ENCODE measurements at regions not wholly inside any gene's neighbourhood (a gene's known extent, or its start where the extent isn't known, plus 50 kb on each side); places are given as distances from the start of the nearest gene placed in this dataset.
"Not testable (repeated sequence)": the region's sequence is repeated elsewhere in the genome, so short reads cannot be mapped to it uniquely, and the experiment has no call there.

DNA sequence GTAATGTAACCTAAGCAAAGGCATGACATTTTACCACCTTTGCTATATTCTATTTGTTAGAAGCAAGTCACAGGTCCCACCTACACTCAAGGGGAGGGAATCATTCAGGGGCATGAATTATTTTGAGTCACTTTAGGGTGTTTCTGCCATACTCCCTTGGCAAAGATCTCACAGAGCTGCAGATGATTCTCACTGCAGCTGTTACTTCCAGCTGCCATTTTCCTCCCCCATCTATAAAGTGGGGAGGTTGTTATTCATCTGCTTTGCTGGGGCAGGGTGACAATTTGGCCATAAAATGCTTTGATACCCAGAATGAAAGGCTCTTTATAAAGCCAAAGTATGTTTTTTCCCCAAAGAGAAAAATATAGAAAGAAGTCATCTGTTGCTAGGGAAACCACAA lies 136.5 kb upstream of the SMIM31 start:
- DNase-seq, result no peak

DNA sequence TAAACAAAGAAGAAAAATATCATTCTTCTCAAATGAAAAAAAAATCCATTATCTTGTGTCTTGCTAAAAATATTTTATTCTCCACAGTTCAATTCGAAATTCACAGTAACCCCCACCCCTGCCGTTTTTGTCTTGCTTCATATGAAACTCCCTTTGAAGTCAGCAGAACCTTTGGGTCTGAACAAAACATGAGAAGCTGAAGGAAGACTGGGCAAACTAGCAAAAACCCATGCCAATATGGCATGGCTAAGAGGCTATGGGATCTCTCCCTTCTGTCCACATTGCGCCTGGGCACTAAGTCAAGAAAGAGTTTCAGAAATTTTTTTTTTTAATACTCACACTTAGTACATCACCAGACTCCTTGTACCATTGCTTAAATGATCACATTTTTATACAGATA lies 136.0 kb upstream of the SMIM31 start:
- no peak for DNase-seq

DNA sequence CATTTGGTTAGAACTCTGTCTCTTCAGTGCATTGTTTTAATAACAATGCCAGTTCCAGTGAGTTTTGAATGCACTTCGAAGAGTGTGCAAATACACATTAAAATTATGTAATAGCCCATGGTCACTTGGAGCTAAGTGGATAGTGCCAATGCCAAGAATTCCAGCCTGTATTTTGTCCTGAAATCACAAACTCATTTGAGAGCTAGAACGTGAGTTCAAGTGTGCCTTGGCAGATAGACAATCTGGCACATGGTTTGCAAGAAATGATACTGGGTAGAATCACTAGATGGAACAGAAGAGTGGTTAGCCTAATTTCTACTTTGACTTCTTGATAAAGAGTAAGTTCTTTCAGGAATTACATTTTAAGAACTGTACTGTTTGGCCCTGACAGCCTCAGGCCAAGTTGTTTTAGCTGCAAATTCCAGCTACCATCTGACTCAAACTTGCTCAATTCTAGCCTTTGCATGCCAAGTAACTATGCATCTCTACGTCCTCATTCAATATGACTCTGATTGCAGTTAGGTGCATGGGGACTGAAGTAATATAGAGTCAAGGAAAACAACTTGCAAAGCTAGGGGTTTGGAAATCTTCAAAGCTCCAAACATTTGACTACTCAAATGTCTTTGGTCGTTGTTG lies 131.9 kb upstream of the SMIM31 start:
- DNase-seq, result no peak

DNA sequence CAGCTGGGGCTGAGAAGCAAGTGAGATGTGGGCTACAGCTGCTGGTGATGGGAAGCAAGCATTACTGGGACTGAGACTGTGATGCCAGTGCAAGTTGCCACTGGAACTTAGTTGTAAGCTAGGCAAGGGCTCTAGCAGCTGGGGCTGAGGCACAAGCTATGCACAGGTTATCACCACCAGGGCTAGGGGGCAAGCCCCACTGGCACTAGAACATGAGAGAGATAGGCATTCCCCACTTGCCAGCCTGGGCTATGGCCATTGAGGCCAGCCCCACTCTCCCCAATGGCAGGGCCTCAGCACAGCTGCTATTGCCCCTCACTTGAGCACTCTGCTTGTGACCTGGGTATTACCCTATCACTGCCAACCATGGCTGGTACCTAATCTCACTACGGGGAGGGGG lies 130.8 kb upstream of the SMIM31 start:
- no peak for DNase-seq

DNA sequence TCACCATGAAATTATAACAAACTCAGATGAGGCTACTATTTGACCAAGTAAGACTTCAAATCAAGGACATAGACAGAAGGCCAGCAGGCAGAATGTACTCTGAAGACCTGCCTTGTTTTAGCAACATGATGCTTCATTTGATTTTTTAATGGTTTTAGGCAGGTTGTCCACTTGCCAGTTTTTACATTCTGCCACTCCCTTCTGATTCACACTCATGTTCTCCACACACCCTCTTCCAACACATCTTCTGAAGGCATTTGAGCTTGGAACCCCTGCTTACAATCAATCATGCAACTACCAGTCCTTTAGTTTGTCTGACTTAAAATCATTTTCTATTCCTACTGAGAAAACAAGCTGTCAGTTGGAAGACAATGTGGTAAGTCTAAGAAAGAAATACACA lies 114.9 kb upstream of the SMIM31 start:
- no peak for DNase-seq

DNA sequence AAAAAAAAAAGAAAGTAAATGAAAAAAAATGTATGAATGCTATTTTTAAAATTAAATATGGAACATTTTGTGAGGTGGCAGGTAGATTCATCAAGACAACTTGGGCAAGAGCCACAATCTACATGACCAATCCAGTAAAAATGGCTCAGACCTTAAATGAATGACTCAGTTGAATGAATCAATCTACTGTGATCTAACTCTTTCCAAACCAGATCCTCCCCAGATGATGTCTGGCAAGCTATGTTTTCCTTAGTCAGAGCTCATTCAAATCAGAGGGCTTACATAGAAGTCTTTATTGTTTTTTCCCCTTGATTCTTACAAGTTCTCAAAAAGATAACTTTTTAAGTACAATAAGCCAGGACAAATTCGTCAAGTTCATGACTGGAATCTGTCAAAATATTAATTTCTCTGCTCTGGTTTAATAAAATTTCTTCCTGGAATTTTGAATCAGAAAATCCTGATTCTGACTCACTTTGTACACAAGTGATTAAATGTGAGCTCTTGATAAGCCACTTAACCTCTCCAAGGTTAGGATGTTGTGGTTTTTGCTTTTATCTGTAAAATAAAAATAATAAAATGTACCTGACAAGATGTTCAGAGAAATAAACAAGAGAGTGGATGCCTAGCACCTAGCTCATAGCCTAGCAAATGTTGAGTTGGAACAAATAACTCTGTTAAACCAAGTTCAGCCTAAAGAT lies 105.6 kb upstream of the SMIM31 start:
- no peak for DNase-seq

DNA sequence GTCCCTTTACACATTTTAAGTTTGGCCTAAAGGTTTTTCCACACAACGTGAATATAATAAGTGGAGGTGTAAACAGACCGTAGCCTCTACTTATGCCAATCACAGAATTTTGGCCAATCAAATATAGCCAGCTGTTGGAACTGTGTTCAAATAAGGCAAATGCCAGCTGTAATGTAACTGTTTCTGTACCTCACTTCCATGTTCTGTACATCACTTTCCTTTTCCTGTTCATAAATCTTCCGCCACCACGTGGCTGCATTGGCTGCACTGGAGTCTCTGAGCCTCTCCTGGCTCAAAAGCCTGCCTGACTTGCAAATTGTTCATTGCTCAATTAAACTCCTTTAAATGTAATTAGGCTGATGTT lies 105.1 kb upstream of the SMIM31 start:
- DNase-seq, result no peak

DNA sequence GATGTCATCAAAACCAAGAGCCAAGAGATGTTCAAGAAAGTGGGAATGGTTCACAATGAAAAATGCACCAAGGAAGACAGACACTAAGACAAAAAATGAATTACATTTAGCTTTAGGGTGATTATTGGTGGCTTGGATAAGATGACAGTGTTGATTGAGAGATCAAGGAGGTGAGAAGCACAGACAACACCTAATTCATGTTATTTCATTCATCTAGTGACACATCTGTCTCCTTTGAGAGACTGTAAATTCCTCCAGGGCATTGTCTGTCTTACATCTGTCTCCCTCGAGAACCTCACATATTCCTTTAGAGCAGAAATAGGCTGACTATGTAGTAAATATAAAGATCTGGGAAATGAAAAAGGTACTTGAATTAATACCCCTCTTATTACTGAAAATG lies 94.2 kb upstream of the SMIM31 start:
- no peak for DNase-seq

DNA sequence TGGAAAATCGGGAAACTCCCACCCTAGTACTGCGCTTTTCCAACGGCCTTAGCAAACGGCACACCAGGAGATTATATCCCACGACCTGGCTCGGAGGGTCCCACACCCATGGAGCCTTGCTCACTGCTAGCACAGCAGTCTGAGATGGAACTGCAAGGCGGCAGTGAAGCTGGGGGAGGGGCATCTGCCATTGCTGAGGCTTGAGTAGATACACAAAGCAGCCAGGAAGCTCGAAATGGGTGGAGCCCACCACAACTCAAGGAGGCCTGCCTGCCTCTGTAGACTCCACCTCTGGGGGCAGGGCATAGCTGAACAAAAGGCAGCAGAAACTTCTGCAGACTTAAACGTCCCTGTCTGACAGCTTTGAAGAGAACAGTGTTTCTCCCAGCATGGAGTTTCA lies 77.8 kb upstream of the SMIM31 start:
- DNase-seq, result not testable (repeated sequence)

DNA sequence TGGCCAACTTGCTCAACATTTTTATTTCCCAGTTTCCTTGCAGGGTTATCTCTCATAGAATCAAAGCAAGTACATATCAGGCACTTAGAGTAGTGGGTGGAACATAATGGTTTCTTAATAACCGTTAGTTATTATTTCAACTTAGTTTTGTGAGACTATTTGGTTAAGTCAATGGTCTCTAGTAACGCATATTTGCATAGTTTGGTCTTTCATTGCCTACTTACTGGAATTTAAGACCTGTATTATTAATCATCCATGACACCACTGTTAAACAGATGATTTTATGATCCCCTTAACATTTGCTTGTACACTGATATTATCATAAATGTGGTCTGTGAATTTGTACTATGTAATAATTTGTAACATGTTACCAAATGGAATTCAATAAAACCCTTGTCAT lies 70.9 kb upstream of the SMIM31 start:
- DNase-seq, result no peak

DNA sequence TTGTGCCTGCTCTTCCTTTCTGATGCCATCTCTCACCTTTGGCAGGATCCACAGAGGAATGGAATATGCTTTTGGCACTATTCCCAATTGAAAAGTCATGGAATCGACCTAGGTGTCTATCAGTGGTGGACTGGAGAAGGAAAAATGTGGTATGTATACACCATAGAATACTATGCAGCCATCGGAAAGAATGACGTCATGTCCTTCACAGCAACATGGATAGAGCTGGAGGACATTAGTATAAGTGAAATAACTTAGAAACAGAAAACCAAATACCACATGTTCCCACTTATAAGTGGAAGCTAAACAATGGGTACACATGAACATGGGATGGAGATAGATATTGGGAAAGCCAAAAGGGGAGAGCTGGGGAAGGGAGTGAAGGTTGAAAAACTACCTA lies 58.3 kb upstream of the SMIM31 start:
- DNase-seq, result no peak

DNA sequence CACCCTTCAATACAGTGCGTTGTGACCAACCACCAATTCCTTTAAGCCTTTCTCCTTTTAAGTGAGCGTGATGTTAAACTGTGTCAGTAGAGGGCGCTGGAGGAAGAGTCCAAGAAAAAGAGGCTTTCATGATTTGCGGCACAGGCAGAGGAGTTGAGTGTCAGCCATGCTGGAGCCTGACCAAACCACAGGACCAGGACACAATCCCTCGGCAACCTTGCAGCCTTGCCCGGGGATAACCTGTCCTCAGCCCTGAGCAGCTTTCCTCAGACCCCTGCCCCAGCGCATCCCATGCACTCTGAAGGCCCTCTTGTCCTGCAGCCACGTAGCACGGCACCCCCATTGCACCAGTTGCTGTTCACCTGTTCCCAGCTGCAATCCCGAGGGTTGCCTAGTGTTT lies 53.5 kb upstream of the SMIM31 start:
- DNase-seq, result peak; percentile 69

DNA sequence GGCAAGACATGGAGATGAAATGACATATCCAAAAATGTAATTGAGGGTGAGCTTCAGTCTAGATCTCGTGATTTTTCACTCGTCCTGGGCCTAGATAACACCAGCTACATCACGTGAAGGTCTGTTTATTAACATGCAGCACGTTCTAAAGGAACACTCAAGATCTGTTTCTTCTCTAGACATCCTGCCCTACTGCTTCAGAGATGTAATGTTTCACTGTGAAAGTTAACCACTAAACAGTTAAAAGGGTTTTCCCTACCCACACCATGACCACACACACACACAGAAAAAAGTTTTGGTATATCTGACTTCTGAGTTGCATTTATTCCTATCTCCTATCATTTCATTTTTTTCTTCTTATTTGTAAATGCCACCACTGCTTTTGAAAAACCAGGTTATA lies 52.3 kb upstream of the SMIM31 start:
- no peak for DNase-seq
